ENCODE measurements at regions not wholly inside any gene's neighbourhood (a gene's known extent, or its start where the extent isn't known, plus 50 kb on each side); places are given as distances from the start of the nearest gene placed in this dataset.

GRCh38 chr5:51889703-51890102, 506.5 kb downstream of the ISL1 start:
- ChIA-PET CTCF (interaction anchor here (0.6 kb wide), 1 partner anchor 44 kb away, joined by 3 read pairs; no protein-coding TSS in a partner anchor), POLR2A (no interaction called here)
- TF ChIP-seq ZSCAN16 (tag by site-specific recombination; IDR thresholded peaks at IDR 0.05), result no peak
- no peak for TF ChIP-seq ZNF140 (tag by site-specific recombination; IDR thresholded peaks at IDR 0.05)
- no peak for TF ChIP-seq ZNF701 (tag by site-specific recombination; IDR thresholded peaks at IDR 0.05)
- TF ChIP-seq ZNF280D (tag by site-specific recombination; IDR thresholded peaks at IDR 0.05), result no peak
- TF ChIP-seq ZNF175 (tag by site-specific recombination; IDR thresholded peaks at IDR 0.05), result no peak
- TF ChIP-seq ZNF776 (tag by site-specific recombination; IDR thresholded peaks at IDR 0.05; ENCODE audit: borderline replicate concordance), result no peak
- TF ChIP-seq ZNF704 (tag by site-specific recombination; IDR thresholded peaks at IDR 0.05), result no peak
- Histone ChIP-seq H3K4me1 (ENCODE audit: control insufficient read depth, insufficient read depth, low read length) (peaks cover 2% of the 10 kb centered on the region; the same call in 1 of the 2 replicates), H3K27ac (ENCODE audit: extremely low read depth, low read depth, low read length) (no peak overlapping the region), H3K4me3 (ENCODE audit: low read depth, low read length) (no peak overlapping the region), H3K36me3 (ENCODE audit: control insufficient read depth in 2 of 2, insufficient read depth in 1 of 2, low read length in 2 of 2) (no peaks in the 10 kb centered on the region), H3K9me3 (ENCODE audit: control insufficient read depth, insufficient read depth, low read depth, low read length) (no peaks in the 10 kb centered on the region)

- Histone ChIP-seq H3K27ac (ENCODE audit: extremely low read depth, low read depth, low read length) (no peak overlapping the region), H3K9me3 (ENCODE audit: control insufficient read depth, insufficient read depth, low read depth, low read length) (no peaks in the 10 kb centered on the region), H3K36me3 (ENCODE audit: control insufficient read depth in 2 of 2, insufficient read depth in 1 of 2, low read length in 2 of 2) (no peaks in the 10 kb centered on the region), H3K4me1 (ENCODE audit: control insufficient read depth, insufficient read depth, low read length) (peaks cover 2% of the 10 kb centered on the region; the same call in 1 of the 2 replicates), H3K4me3 (ENCODE audit: low read depth, low read length) (no peak overlapping the region)
- no peak for TF ChIP-seq ZFHX2 (tag by site-specific recombination; conservative IDR thresholded peaks at IDR 0.05)
- TF ChIP-seq ZBTB20 (tag by site-specific recombination; IDR thresholded peaks at IDR 0.05), result 0 out of 2 replicates have a peak, but pooled peaks have one; percentile 27
- ChIA-PET CTCF (interaction anchor here (0.7 kb wide), 1 partner anchor 149 kb away, joined by 7 read pairs; no protein-coding TSS in a partner anchor), POLR2A (no interaction called here)
Observed at GRCh38 chr5:51890435-51891116, 507.3 kb downstream of the ISL1 start.

GRCh38 chr5:51892680-51893079, 509.4 kb downstream of the ISL1 start:
- no peaks in the 10 kb centered on the region for H3K9me3 ChIP-seq (ENCODE audit: control insufficient read depth, insufficient read depth, low read depth, low read length)
- POLR2A ChIA-PET, result no interaction called here
- H3K4me1 ChIP-seq (ENCODE audit: control insufficient read depth, insufficient read depth, low read length), result peaks cover 2% of the 10 kb centered on the region; the same call in 1 of the 2 replicates
- H3K27ac ChIP-seq (ENCODE audit: extremely low read depth, low read depth, low read length), result no peak overlapping the region
- no peaks in the 10 kb centered on the region for H3K36me3 ChIP-seq (ENCODE audit: control insufficient read depth in 2 of 2, insufficient read depth in 1 of 2, low read length in 2 of 2)
- CTCF ChIA-PET, result no interaction called here
- no peak overlapping the region for H3K4me3 ChIP-seq (ENCODE audit: low read depth, low read length)
- TF ChIP-seq ZNF776 (tag by site-specific recombination; IDR thresholded peaks at IDR 0.05; ENCODE audit: borderline replicate concordance), result no peak
- TF ChIP-seq RBAK (tag by site-specific recombination; IDR thresholded peaks at IDR 0.05), result no peak
- no peak for TF ChIP-seq GLI2 (tag by site-specific recombination; IDR thresholded peaks at IDR 0.05; ENCODE audit: borderline replicate concordance, low read depth)
- TF ChIP-seq ZFP69B (tag by site-specific recombination; IDR thresholded peaks at IDR 0.05), result no peak
- no peak for TF ChIP-seq ZNF423 (tag by site-specific recombination; IDR thresholded peaks at IDR 0.05)
- no peak for TF ChIP-seq ZNF670 (tag by site-specific recombination; IDR thresholded peaks at IDR 0.05; ENCODE audit: low read depth)
- TF ChIP-seq ZNF624 (tag by site-specific recombination; IDR thresholded peaks at IDR 0.05), result no peak
- no peak for TF ChIP-seq ZFP41 (tag by site-specific recombination; IDR thresholded peaks at IDR 0.05; ENCODE audit: borderline replicate concordance)
- no peak for TF ChIP-seq ZNF837 (tag by site-specific recombination; IDR thresholded peaks at IDR 0.05)
- TF ChIP-seq SP3 (tag by site-specific recombination; IDR thresholded peaks at IDR 0.05), result no peak
- TF ChIP-seq ZNF416 (tag by site-specific recombination; IDR thresholded peaks at IDR 0.05), result no peak
- TF ChIP-seq PRDM10 (tag by site-specific recombination; IDR thresholded peaks at IDR 0.05), result no peak
- no peak for TF ChIP-seq ZNF184 (tag by site-specific recombination; IDR thresholded peaks at IDR 0.05)
- TF ChIP-seq ZNF350 (tag by site-specific recombination; IDR thresholded peaks at IDR 0.05), result no peak
- no peak for TF ChIP-seq OSR2 (tag by site-specific recombination; IDR thresholded peaks at IDR 0.05)
- TF ChIP-seq ZNF654 (tag by site-specific recombination; IDR thresholded peaks at IDR 0.05; ENCODE audit: low read depth), result no peak
- no peak for TF ChIP-seq KLF10 (tag by site-specific recombination; IDR thresholded peaks at IDR 0.05)

Data from HEK293 (cell line).